GM12878 (cell line): ENCODE measurements at regions not wholly inside any gene's neighbourhood (a gene's known extent, or its start where the extent isn't known, plus 50 kb on each side); places are given as distances from the start of the nearest gene placed in this dataset.

Experiments
- ATAC-seq: fragments of 200-7000 bp; cut with Tn5 transposase; 3 replicates; pipeline ENCODE4 v1.9.1; 2020; ENCODE audit warnings: mild to moderate bottlenecking, moderate library complexity
- BruUV-seq: library from RNA; stranded (reverse); fragments of 400-500 nt; replicated peaks from 2 replicates; lab custom pipeline; 2021; lab: Mats Ljungman, UMichigan
- CTCF ChIA-PET: fragments of 300-600 bp; sonication (Branson Sonifier 250); formaldehyde crosslinking; extraction: SDS; loops from one replicate; lab custom pipeline; 2021; ENCODE audit warnings: inconsistent platforms; lab: Yijun Ruan, JAX
- POLR2A ChIA-PET: fragments of 350-600 bp; formaldehyde crosslinking; extraction: SDS; loops from one replicate; lab custom pipeline; 2021; ENCODE audit warnings: inconsistent platforms; lab: Charles Lee
- RAD21 ChIA-PET: fragments of 300-600 bp; sonication (Branson Sonifier 250); formaldehyde crosslinking; loops from one replicate; lab custom pipeline; 2023; ENCODE audit warnings: antibody characterized with exemption; ENCODE audit not compliant: unreplicated experiment; lab: Charles Lee
- SMC1A ChIA-PET: fragments of 300-600 bp; sonication (Branson Sonifier 250); formaldehyde crosslinking; loops from one replicate; lab custom pipeline; 2023; ENCODE audit not compliant: unreplicated experiment, uncharacterized antibody; lab: Charles Lee
- DNase-seq: peaks from one replicate; pipeline ENCODE4 v3.0.0-alpha.2; 2011; ENCODE audit warnings: low read depth, low spot score
- FAIRE-seq: peaks from 3 replicates; lab custom pipeline; 2011; peaks lifted over from hg19 to GRCh38; lab: Jason Lieb, UNC
- H2AFZ ChIP-seq: 2 replicates; pipeline ENCODE4 v1.6.0; 2011; ENCODE audit warnings: low read depth, low read length, control low read depth; ENCODE audit not compliant: control insufficient read depth
- H3K27ac ChIP-seq: 2 replicates; pipeline ENCODE4 v1.5.1; 2011; ENCODE audit warnings: control low read depth; ENCODE audit not compliant: control insufficient read depth, insufficient read depth
- H3K27me3 ChIP-seq, 2 experiments: replicated peaks in 1 of 2; 2 replicates each; pipeline versions ENCODE4 v1.6.0 to v1.6.1; 2011; ENCODE audit warnings: low read length in 1 of 2; ENCODE audit not compliant: control insufficient read depth in 2 of 2, insufficient read depth in 2 of 2
- H3K36me3 ChIP-seq, 2 experiments: 2 replicates each; pipeline ENCODE4 v1.5.1; 2011; ENCODE audit warnings: low read length in 1 of 2; ENCODE audit not compliant: control insufficient read depth in 2 of 2, insufficient read depth in 2 of 2
- H3K4me1 ChIP-seq: 2 replicates; pipeline ENCODE4 v1.6.1; 2011; ENCODE audit warnings: mild to moderate bottlenecking, low read length, moderate library complexity, mixed read lengths; ENCODE audit not compliant: control insufficient read depth, insufficient read depth
- H3K4me2 ChIP-seq: 2 replicates; pipeline ENCODE4 v1.6.0; 2011; ENCODE audit warnings: control low read depth; ENCODE audit not compliant: control insufficient read depth, insufficient read depth
- H3K4me3 ChIP-seq: fragments of 200-600 bp; sonication (generic); 2 replicates; pipeline ENCODE4 v1.5.1; 2016
- H3K79me2 ChIP-seq: 2 replicates; pipeline ENCODE4 v1.6.0; 2011; ENCODE audit warnings: low read length; ENCODE audit not compliant: control insufficient read depth, insufficient read depth
- H3K9ac ChIP-seq: 2 replicates; pipeline ENCODE4 v1.8.0; 2011; ENCODE audit warnings: low read length, control low read depth, mixed read lengths; ENCODE audit not compliant: control insufficient read depth, insufficient read depth
- H3K9me3 ChIP-seq: replicated peaks from 3 replicates; pipeline ENCODE4 v1.5.1; 2011; ENCODE audit warnings: mild to moderate bottlenecking, low read length; ENCODE audit not compliant: control insufficient read depth, insufficient read depth
- H4K20me1 ChIP-seq: 2 replicates; pipeline ENCODE4 v1.6.0; 2011; ENCODE audit not compliant: control insufficient read depth, insufficient read depth
- BCL3 ChIP-seq: IDR thresholded peaks from 2 replicates; pipeline ENCODE4 v1.6.1; 2011; ENCODE audit warnings: borderline replicate concordance, low read depth, mild to moderate bottlenecking, moderate library complexity, low read length; ENCODE audit not compliant: insufficient read depth, poor library complexity, severe bottlenecking
- CBX3 ChIP-seq: fragments of 200-600 bp; sonication (generic); IDR thresholded peaks from 2 replicates; pipeline ENCODE4 v1.6.1; 2016; ENCODE audit warnings: low read depth, borderline replicate concordance
- CBX5 ChIP-seq: sonication (generic); IDR thresholded peaks from 2 replicates; pipeline ENCODE4 v1.6.1; 2016; ENCODE audit warnings: low read depth, moderate library complexity, mild to moderate bottlenecking, inconsistent platforms
- EP300 ChIP-seq, 2 experiments: fragments of 150-350 bp in 1 of 2; IDR thresholded peaks; 2 replicates each; pipeline ENCODE4 v1.6.1; 2011 to 2012; ENCODE audit warnings: low read depth in 2 of 2, low read length in 2 of 2, borderline replicate concordance in 1 of 2, improper control_type of control experiment in 1 of 2, inconsistent platforms in 1 of 2; ENCODE audit not compliant: control insufficient read depth in 1 of 2
- FOXK2 ChIP-seq: fragments of 450-650 bp; IDR thresholded peaks from 2 replicates; pipeline ENCODE4 v1.6.1; 2017; ENCODE audit warnings: mild to moderate bottlenecking, moderate library complexity
- NR2C1 ChIP-seq: fragments of 450-650 bp; IDR thresholded peaks from 2 replicates; pipeline ENCODE4 v1.6.1; 2017; ENCODE audit warnings: antibody characterized with exemption, mild to moderate bottlenecking, moderate library complexity
- RAD51 ChIP-seq: fragments of 450-650 bp; IDR thresholded peaks from 2 replicates; pipeline ENCODE4 v1.6.1; 2016; ENCODE audit warnings: moderate library complexity, mild to moderate bottlenecking, inconsistent platforms
- RB1 ChIP-seq: fragments of 450-650 bp; formaldehyde crosslinking; IDR thresholded peaks from 2 replicates; pipeline ENCODE4 v1.6.1; 2017; ENCODE audit warnings: mild to moderate bottlenecking, borderline replicate concordance
- RBBP5 ChIP-seq: fragments of 200-600 bp; sonication (generic); conservative IDR thresholded peaks from 2 replicates; pipeline ENCODE4 v1.6.1; 2016
- RFX5 ChIP-seq: IDR thresholded peaks from 2 replicates; pipeline ENCODE4 v1.6.1; 2011; ENCODE audit warnings: low read depth, low read length, improper control_type of control experiment
- SIX5 ChIP-seq: IDR thresholded peaks from 2 replicates; pipeline ENCODE4 v1.6.1; 2011; ENCODE audit warnings: mild to moderate bottlenecking, low read depth, low read length, moderate library complexity; ENCODE audit not compliant: severe bottlenecking
- SKIL ChIP-seq: fragments of 450-650 bp; IDR thresholded peaks from 2 replicates; pipeline ENCODE4 v1.6.1; 2017; ENCODE audit warnings: mild to moderate bottlenecking, low read depth, inconsistent platforms; ENCODE audit not compliant: poor library complexity, severe bottlenecking
- SMARCA5 ChIP-seq: fragments of 450-650 bp; IDR thresholded peaks from 2 replicates; pipeline ENCODE4 v1.6.1; 2017; ENCODE audit warnings: mild to moderate bottlenecking
- SUZ12 ChIP-seq: fragments of 200-600 bp; sonication (generic); IDR thresholded peaks from one replicate; pipeline ENCODE4 v1.6.1; 2018; ENCODE audit warnings: antibody characterized with exemption, mild to moderate bottlenecking; ENCODE audit not compliant: unreplicated experiment
- USF2 ChIP-seq: IDR thresholded peaks from 2 replicates; pipeline ENCODE4 v1.6.1; 2011; ENCODE audit warnings: low read depth, low read length, improper control_type of control experiment, borderline replicate concordance
- ZNF592 ChIP-seq: fragments of 450-650 bp; IDR thresholded peaks from 2 replicates; pipeline ENCODE4 v1.6.1; 2017; ENCODE audit warnings: mild to moderate bottlenecking, moderate library complexity
- WGBS: methylation state at CpG from one replicate; pipeline ENCODE4 v1.1.6; 2016; ENCODE audit warnings: low lambda C conversion rate; ENCODE audit not compliant: insufficient replicate concordance, insufficient coverage; ENCODE audit errors: missing lambda C conversion rate; 5-methylcytosine and 5-hydroxymethylcytosine counted together
- in situ Hi-C: fragments of 300-500 bp; cut with MboI; formaldehyde crosslinking; loops from 9 replicates; pipeline ENCODE4 v1.14.3; 2018; ENCODE audit warnings: mixed read lengths
- intact Hi-C: fragments of 100-400 bp; cut with micrococcal nuclease; formaldehyde crosslinking; loops from one replicate; pipeline ENCODE4 v1.14.2; 2022; ENCODE audit not compliant: unreplicated experiment

GRCh38 chr4:189530848-189531247 lies 409.8 kb upstream of the FRG1 start (continued):
- TF ChIP-seq USF2 (no peak), ZNF592 (no peak)

- Histone ChIP-seq H3K4me2 (no peak overlapping the region), H3K4me3 (no peak overlapping the region), H4K20me1 (no peaks in the 10 kb centered on the region), H3K9me3 (no peaks in the 10 kb centered on the region; the same call in 2 of the 3 replicates), H3K27me3 (no peaks in the 10 kb centered on the region), H2AFZ (no peak overlapping the region), H3K36me3 (no peaks in the 10 kb centered on the region), H3K4me1 (no peaks in the 10 kb centered on the region), H3K27ac (no peak overlapping the region), H3K79me2 (no peaks in the 10 kb centered on the region), H3K9ac (no peak overlapping the region)
- ChIA-PET SMC1A (no interaction called here), POLR2A (no interaction called here), RAD21 (no interaction called here), CTCF (no interaction called here)
- no peak for DNase-seq
- no TSS peak for BruUV-seq
- ATAC-seq, result no peak
- 14% methylated on average over 2 of the region's 2 CpGs for WGBS
- intact Hi-C loops, result no loop called here
- in situ Hi-C loops, result no loop called here
- no peak for FAIRE-seq
- TF ChIP-seq SMARCA5 (no peak), BCL3 (no peak), CBX3 (no peak), CBX5 (no peak), RFX5 (no peak), SIX5 (no peak), RBBP5 (no peak), NR2C1 (no peak), EP300 (IDR thresholded peaks at IDR 0.05; ENCODE audit: borderline replicate concordance in 1 of 2, control insufficient read depth in 1 of 2, low read depth in 2 of 2, low read length in 2 of 2) (no peak), FOXK2 (no peak), RB1 (no peak), SUZ12 (no peak), SKIL (no peak), RAD51 (no peak)
These were observed 407.1 kb upstream of the FRG1 start for GRCh38 chr4:189533603-189534002.
